GM19397 (cell line): ENCODE measurements at regions not wholly inside any gene's neighbourhood (a gene's known extent, or its start where the extent isn't known, plus 50 kb on each side); places are given as distances from the start of the nearest gene placed in this dataset.
"Not testable (repeated sequence)": the region's sequence is repeated elsewhere in the genome, so short reads cannot be mapped to it uniquely, and the experiment has no call there.

Experiments
- ATAC-seq: cut with Tn5 transposase; IDR thresholded peaks from one replicate; pipeline ENCODE4 v1.9.1; 2021; ENCODE audit warnings: mild to moderate bottlenecking, moderate library complexity; ENCODE audit not compliant: unreplicated experiment

GRCh38 chr4:184962125-184962638 lies 56.1 kb upstream of the HELT start:
- ATAC-seq, result no peak

- ATAC-seq, result not testable (repeated sequence)
Observed at GRCh38 chr4:184965230-184966050, 52.9 kb upstream of the HELT start.

- ATAC-seq, result not testable (repeated sequence)
Observed at GRCh38 chr4:184966051-184966691, 52.1 kb upstream of the HELT start.

- ATAC-seq, result not testable (repeated sequence)
Observed at GRCh38 chr4:184967699-184968098, 50.6 kb upstream of the HELT start.

GRCh38 chr4:184968366-184968765 lies 49.9 kb upstream of the HELT start:
- no peak for ATAC-seq
